SK-N-SH (cell line): ENCODE measurements at regions not wholly inside any gene's neighbourhood (a gene's known extent, or its start where the extent isn't known, plus 50 kb on each side); places are given as distances from the start of the nearest gene placed in this dataset.

ENCODE experiments used
- ELF1 ChIP-seq: IDR thresholded peaks from 2 replicates; pipeline ENCODE4 v1.4.0; 2012
- GABPA ChIP-seq: IDR thresholded peaks from 2 replicates; pipeline ENCODE4 v1.4.0; 2012; ENCODE audit warnings: low read depth, mild to moderate bottlenecking
- NFIC ChIP-seq: IDR thresholded peaks from 2 replicates; pipeline ENCODE4 v1.4.0; 2012; ENCODE audit warnings: borderline replicate concordance
- NRF1 ChIP-seq: IDR thresholded peaks from 2 replicates; pipeline ENCODE4 v1.6.1; 2012; ENCODE audit warnings: low read depth, mild to moderate bottlenecking, low read length
- POLR2AphosphoS5 ChIP-seq: IDR thresholded peaks from 2 replicates; pipeline ENCODE4 v1.6.1; 2012; ENCODE audit warnings: low read depth, low read length
- SMC3 ChIP-seq: IDR thresholded peaks from 2 replicates; pipeline ENCODE4 v1.6.1; 2012; ENCODE audit warnings: low read depth, low read length, improper control_type of control experiment
- TEAD4 ChIP-seq: IDR thresholded peaks from 2 replicates; pipeline ENCODE4 v1.4.0; 2012; ENCODE audit warnings: mild to moderate bottlenecking, borderline replicate concordance; ENCODE audit not compliant: insufficient read depth
- TF ChIP-seq, protein P1 (sequence below): fragments of 200-600 bp; sonication (generic); IDR thresholded peaks from 2 replicates; pipeline ENCODE4 v1.6.1; 2017; ENCODE audit warnings: antibody characterized with exemption, mild to moderate bottlenecking, moderate library complexity
- TF ChIP-seq, protein P2 (sequence below): IDR thresholded peaks from 2 replicates; pipeline ENCODE4 v1.4.0; 2012; ENCODE audit warnings: low read depth
- TF ChIP-seq, protein P3 (sequence below): IDR thresholded peaks from 2 replicates; pipeline ENCODE4 v1.4.0; 2012; ENCODE audit warnings: low read depth, borderline replicate concordance

- TF ChIP-seq SMC3 (no peak), TEAD4 (no peak), NRF1 (no peak), POLR2AphosphoS5 (no peak), NFIC (no peak), ELF1 (no peak), GABPA (no peak)
- TF ChIP-seq, protein P1, sequence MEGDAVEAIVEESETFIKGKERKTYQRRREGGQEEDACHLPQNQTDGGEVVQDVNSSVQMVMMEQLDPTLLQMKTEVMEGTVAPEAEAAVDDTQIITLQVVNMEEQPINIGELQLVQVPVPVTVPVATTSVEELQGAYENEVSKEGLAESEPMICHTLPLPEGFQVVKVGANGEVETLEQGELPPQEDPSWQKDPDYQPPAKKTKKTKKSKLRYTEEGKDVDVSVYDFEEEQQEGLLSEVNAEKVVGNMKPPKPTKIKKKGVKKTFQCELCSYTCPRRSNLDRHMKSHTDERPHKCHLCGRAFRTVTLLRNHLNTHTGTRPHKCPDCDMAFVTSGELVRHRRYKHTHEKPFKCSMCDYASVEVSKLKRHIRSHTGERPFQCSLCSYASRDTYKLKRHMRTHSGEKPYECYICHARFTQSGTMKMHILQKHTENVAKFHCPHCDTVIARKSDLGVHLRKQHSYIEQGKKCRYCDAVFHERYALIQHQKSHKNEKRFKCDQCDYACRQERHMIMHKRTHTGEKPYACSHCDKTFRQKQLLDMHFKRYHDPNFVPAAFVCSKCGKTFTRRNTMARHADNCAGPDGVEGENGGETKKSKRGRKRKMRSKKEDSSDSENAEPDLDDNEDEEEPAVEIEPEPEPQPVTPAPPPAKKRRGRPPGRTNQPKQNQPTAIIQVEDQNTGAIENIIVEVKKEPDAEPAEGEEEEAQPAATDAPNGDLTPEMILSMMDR = no peak
- TF ChIP-seq, protein P2, sequence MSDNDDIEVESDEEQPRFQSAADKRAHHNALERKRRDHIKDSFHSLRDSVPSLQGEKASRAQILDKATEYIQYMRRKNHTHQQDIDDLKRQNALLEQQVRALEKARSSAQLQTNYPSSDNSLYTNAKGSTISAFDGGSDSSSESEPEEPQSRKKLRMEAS = no peak
- TF ChIP-seq, protein P3, sequence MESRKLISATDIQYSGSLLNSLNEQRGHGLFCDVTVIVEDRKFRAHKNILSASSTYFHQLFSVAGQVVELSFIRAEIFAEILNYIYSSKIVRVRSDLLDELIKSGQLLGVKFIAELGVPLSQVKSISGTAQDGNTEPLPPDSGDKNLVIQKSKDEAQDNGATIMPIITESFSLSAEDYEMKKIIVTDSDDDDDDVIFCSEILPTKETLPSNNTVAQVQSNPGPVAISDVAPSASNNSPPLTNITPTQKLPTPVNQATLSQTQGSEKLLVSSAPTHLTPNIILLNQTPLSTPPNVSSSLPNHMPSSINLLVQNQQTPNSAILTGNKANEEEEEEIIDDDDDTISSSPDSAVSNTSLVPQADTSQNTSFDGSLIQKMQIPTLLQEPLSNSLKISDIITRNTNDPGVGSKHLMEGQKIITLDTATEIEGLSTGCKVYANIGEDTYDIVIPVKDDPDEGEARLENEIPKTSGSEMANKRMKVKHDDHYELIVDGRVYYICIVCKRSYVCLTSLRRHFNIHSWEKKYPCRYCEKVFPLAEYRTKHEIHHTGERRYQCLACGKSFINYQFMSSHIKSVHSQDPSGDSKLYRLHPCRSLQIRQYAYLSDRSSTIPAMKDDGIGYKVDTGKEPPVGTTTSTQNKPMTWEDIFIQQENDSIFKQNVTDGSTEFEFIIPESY = no peak
Observed at GRCh38 chr4:35965300-35965699, 279.0 kb downstream of the ARAP2 start.
